Prostate gland (tissue), 2 donors: ENCODE measurements at regions not wholly inside any gene's neighbourhood (a gene's known extent, or its start where the extent isn't known, plus 50 kb on each side); places are given as distances from the start of the nearest gene placed in this dataset.

Experiments
- DNase-seq: peaks from one replicate; pipeline ENCODE4 v3.0.0-alpha.2; 2019; ENCODE audit warnings: low spot score
- H3K27ac ChIP-seq, 2 donors: fragments of 200-600 bp; sonication (generic); 2 replicates each; pipeline ENCODE4 v1.5.1; 2017 to 2019
- H3K27me3 ChIP-seq: fragments of 200-600 bp; sonication (generic); replicated peaks from 2 replicates; pipeline ENCODE4 v1.5.1; 2019; ENCODE audit not compliant: insufficient read depth
- H3K36me3 ChIP-seq, 2 donors: fragments of 200-600 bp; sonication (generic); 1 replicate in 1 of 2; 2 replicates in 1 of 2; pipeline versions ENCODE4 v1.5.1 to v1.8.1; 2017 to 2019
- H3K4me1 ChIP-seq: fragments of 200-600 bp; sonication (generic); replicated peaks from 2 replicates; pipeline ENCODE4 v1.5.1; 2019
- H3K4me3 ChIP-seq, 2 donors: fragments of 200-600 bp; sonication (generic); 2 replicates each; pipeline ENCODE4 v1.5.1; 2017 to 2019
- H3K9me3 ChIP-seq: fragments of 200-600 bp; sonication (generic); 2 replicates; pipeline ENCODE4 v1.5.1; 2017
- POLR2A ChIP-seq: fragments of 450-650 bp; IDR thresholded peaks from one replicate; pipeline ENCODE4 v1.6.1; 2016; ENCODE audit warnings: antibody characterized with exemption, mild to moderate bottlenecking
- POLR2AphosphoS5 ChIP-seq: sonication (generic); formaldehyde crosslinking; IDR thresholded peaks from one replicate; pipeline ENCODE4 v1.6.1; 2017; ENCODE audit warnings: antibody characterized with exemption
- WGBS: methylation state at CpG from one replicate; pipeline ENCODE4 v1.1.5; 2018; 5-methylcytosine and 5-hydroxymethylcytosine counted together
- intact Hi-C: fragments of 100-400 bp; cut with DNase I; formaldehyde crosslinking; loops from one replicate; pipeline ENCODE4 v1.14.2; 2022
- TF ChIP-seq, protein P1 (sequence below), 4 experiments: fragments of 200-600 bp in 2 of 4; fragments of 450-650 bp in 2 of 4; sonication (generic) in 2 of 4; IDR thresholded peaks; 1 replicate in 3 of 4; 2 replicates in 1 of 4; pipeline ENCODE4 v1.5.1; 2016 to 2019; ENCODE audit warnings: antibody characterized with exemption in 4 of 4, mild to moderate bottlenecking in 2 of 4, moderate library complexity in 2 of 4

DNA sequence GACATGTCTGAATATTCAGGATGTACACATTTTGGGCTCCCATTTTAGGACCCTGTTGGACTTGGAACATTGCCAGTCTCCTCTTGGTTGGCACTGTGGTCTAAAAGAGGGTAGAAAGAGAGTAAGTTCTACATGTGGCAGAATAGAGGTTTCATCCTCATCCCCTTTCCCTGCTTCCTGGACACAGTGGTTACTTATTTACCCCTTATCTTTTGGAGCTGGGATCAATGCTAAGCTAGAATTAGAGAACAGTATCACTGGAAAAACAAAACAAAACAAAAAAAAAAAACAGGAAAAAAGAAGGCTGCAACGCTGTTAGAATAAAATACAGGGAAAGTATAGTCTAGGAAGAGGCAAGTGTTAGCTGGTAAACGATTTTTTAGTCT lies 790.6 kb downstream of the MAFB start:
- no peak for DNase-seq
- H3K27me3 ChIP-seq: no peaks in the 10 kb centered on the region
- intact Hi-C loops: no loop called here

GRCh38 chr20:39897781-39898466 lies 791.1 kb downstream of the MAFB start:
- DNase-seq: no peak
- TF ChIP-seq POLR2AphosphoS5 (no peak), POLR2A (no peak)
- TF ChIP-seq, protein P1, sequence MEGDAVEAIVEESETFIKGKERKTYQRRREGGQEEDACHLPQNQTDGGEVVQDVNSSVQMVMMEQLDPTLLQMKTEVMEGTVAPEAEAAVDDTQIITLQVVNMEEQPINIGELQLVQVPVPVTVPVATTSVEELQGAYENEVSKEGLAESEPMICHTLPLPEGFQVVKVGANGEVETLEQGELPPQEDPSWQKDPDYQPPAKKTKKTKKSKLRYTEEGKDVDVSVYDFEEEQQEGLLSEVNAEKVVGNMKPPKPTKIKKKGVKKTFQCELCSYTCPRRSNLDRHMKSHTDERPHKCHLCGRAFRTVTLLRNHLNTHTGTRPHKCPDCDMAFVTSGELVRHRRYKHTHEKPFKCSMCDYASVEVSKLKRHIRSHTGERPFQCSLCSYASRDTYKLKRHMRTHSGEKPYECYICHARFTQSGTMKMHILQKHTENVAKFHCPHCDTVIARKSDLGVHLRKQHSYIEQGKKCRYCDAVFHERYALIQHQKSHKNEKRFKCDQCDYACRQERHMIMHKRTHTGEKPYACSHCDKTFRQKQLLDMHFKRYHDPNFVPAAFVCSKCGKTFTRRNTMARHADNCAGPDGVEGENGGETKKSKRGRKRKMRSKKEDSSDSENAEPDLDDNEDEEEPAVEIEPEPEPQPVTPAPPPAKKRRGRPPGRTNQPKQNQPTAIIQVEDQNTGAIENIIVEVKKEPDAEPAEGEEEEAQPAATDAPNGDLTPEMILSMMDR (IDR thresholded peaks at IDR 0.05): no peak
- no peaks in the 10 kb centered on the region for H3K4me1 ChIP-seq
- intact Hi-C loops: no loop called here
- 56% methylated on average over 4 of the region's 4 CpGs for WGBS
- no peaks in the 10 kb centered on the region for H3K9me3 ChIP-seq
- H3K36me3 ChIP-seq: no peaks in the 10 kb centered on the region
- H3K27me3 ChIP-seq: no peaks in the 10 kb centered on the region
- no peak overlapping the region for H3K27ac ChIP-seq
- no peak overlapping the region for H3K4me3 ChIP-seq

More for the DNA sequence above, 790.6 kb downstream of the MAFB start:
- TF ChIP-seq, protein P1 (IDR thresholded peaks at IDR 0.05): no peak
- no peak for TF ChIP-seq POLR2A
- no peak for TF ChIP-seq POLR2AphosphoS5
- H3K9me3 ChIP-seq: no peaks in the 10 kb centered on the region
- no peaks in the 10 kb centered on the region for H3K36me3 ChIP-seq
- H3K4me3 ChIP-seq: no peak overlapping the region
- H3K27ac ChIP-seq: no peak overlapping the region
- 63% methylated on average over 2 of the region's 2 CpGs for WGBS
- H3K4me1 ChIP-seq: no peaks in the 10 kb centered on the region

DNA sequence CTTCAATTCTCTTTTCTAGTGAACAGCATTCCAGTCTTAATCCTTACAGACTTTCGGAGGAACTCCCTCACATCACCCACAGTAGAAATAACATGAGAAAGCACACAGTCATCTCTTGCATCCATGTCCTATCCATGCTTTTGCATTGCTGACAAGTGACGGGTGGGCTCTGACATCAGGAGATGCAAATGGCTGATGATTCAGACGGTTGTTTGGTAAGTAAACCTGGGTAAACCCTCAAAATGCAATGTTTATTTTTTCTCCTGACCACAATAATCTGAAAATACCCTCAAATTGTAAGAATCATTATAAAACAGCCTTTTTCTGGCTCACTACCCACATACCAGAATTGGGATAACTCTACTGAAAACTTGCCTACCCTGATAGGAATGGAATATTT lies 792.0 kb downstream of the MAFB start:
- H3K27ac ChIP-seq: no peak overlapping the region
- no peaks in the 10 kb centered on the region for H3K9me3 ChIP-seq
- TF ChIP-seq POLR2A (no peak), POLR2AphosphoS5 (no peak)
- TF ChIP-seq, protein P1 (IDR thresholded peaks at IDR 0.05): no peak
- no peaks in the 10 kb centered on the region for H3K27me3 ChIP-seq
- no peaks in the 10 kb centered on the region for H3K4me1 ChIP-seq
- no peaks in the 10 kb centered on the region for H3K36me3 ChIP-seq
- intact Hi-C loops: no loop called here
- WGBS: 68% methylated on average over 3 of the region's 3 CpGs
- no peak for DNase-seq
- no peak overlapping the region for H3K4me3 ChIP-seq

DNA sequence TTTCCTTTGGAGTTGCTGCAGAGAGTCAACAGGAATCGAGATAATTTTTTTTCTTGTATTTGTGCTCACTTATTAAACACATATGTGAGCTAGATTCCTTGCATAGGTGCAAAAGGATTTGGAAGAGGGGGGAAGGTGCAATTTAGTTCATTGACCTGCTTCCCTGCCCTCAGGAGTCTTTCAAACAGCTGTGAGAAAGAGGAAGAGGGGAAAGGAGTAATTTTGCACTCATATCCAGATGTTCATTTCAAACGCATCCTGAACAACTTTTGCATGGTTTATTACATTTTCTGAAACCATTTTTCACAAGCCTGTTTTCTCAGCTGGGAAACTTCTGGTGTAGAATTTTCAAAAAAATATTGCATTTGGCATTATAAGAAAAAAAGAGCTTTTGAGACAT lies 795.0 kb downstream of the MAFB start:
- Histone ChIP-seq H3K4me3 (no peak overlapping the region), H3K27me3 (no peaks in the 10 kb centered on the region), H3K36me3 (no peaks in the 10 kb centered on the region), H3K9me3 (no peaks in the 10 kb centered on the region), H3K27ac (no peak overlapping the region), H3K4me1 (no peaks in the 10 kb centered on the region)
- no peak for DNase-seq
- TF ChIP-seq, protein P1 (IDR thresholded peaks at IDR 0.05): no peak
- no peak for TF ChIP-seq POLR2AphosphoS5
- TF ChIP-seq POLR2A: no peak
- intact Hi-C loops: no loop called here
- 78% methylated on average over 2 of the region's 2 CpGs for WGBS

- no peak overlapping the region for H3K4me3 ChIP-seq
- 62% methylated on average over 1 of the region's 1 CpG for WGBS
- DNase-seq: no peak
- no peaks in the 10 kb centered on the region for H3K9me3 ChIP-seq
- H3K4me1 ChIP-seq: no peaks in the 10 kb centered on the region
- intact Hi-C loops: no loop called here
- H3K27me3 ChIP-seq: no peaks in the 10 kb centered on the region
- H3K36me3 ChIP-seq: no peaks in the 10 kb centered on the region
- H3K27ac ChIP-seq: no peak overlapping the region
- TF ChIP-seq POLR2AphosphoS5 (no peak), POLR2A (no peak)
- TF ChIP-seq, protein P1 (IDR thresholded peaks at IDR 0.05): no peak
Measured at GRCh38 chr20:39893003-39893685, 795.9 kb downstream of the MAFB start.
